ENCODE measurements at regions not wholly inside any gene's neighbourhood (a gene's known extent, or its start where the extent isn't known, plus 50 kb on each side); places are given as distances from the start of the nearest gene placed in this dataset.

DNA sequence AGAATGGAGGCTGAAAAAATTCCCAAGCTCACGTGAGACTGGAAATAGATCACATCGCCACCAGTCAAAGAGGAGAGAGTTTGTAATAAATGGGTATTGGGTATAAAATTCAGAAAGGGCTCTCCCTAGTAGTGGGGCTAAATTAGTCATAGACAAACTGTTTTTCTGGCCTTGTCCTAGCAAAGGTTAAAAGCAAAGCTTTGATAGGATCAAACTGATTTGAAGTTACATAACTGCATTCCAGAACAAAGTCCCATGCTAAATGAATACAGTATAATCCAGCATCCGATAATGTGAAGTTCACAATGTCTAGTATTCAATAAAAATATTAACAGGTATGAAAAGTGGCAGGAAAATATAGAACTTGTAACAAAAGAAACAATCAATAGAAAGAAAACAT is 149.8 kb upstream of the ATXN1 start:
- Histone ChIP-seq H3K79me2 (ENCODE audit: insufficient read depth, low read depth, low read length) (no peaks in the 10 kb centered on the region), H2AFZ (ENCODE audit: low read length) (no peak overlapping the region), H3K9me3 (ENCODE audit: low read length) (no peaks in the 10 kb centered on the region), H3K4me3 (ENCODE audit: low read depth, low read length, poor library complexity, severe bottlenecking) (no peak overlapping the region), H3K4me2 (ENCODE audit: low read length) (no peak overlapping the region), H3K36me3 (ENCODE audit: insufficient read depth, low read length) (no peaks in the 10 kb centered on the region), H3K9me2 (ENCODE audit: insufficient read depth, low read length) (no peaks in the 10 kb centered on the region), H3K4me1 (ENCODE audit: insufficient read depth, low read length, poor library complexity, severe bottlenecking) (no peaks in the 10 kb centered on the region), H3K27ac (ENCODE audit: low read depth, low read length, poor library complexity, severe bottlenecking) (no peak overlapping the region), H4K20me1 (ENCODE audit: insufficient read depth, low read length) (no peaks in the 10 kb centered on the region)
- intact Hi-C loops (cut with micrococcal nuclease; ENCODE audit: unreplicated experiment) = no loop called here
- DNase-seq (ENCODE audit: low spot score) = no peak
- ChIA-PET POLR2A (no interaction called here), CTCF (ENCODE audit: unreplicated experiment) (no interaction called here)
- no peak for TF ChIP-seq EZH2phosphoT487 (IDR thresholded peaks at IDR 0.05; ENCODE audit: borderline replicate concordance, low read depth, low read length)
- BruUV-seq (replicated peaks) = no TSS peak

DNA sequence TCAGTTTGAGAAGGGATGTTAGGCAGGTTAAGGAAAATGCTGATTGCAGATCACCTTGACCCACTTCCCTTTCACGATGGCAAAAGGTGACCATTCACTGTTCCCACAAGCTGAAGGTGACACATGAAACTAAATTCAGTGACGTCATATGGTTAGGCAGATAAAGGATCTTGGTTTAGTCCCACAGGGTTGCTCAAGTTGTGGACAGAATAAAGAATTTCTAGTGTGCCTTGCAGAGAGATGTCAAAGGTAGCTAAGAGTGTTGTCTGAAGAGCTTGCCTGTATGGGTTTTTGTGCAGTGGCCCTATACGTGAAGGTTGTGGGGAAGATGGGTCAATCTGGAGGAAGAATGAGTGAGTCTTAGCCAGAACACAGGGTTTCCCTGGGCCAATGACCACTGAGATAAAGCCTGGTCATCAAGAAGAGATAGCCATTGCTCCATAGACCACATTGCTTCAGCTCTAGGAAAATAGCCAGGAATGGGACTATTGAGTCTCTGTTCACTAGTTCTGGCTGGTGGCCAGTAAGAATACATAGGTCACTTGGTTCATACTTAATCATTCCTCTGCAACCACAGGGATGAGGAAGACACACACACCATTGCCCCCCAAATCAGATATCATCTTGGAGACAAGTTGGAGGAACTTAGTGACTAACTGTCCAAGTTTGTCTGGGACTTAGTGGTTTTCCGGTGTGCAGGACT is 148.5 kb upstream of the ATXN1 start:
- DNase-seq (ENCODE audit: low spot score) = no peak
- BruUV-seq (replicated peaks) = no TSS peak
- CTCF ChIA-PET (ENCODE audit: unreplicated experiment) = no interaction called here

DNA sequence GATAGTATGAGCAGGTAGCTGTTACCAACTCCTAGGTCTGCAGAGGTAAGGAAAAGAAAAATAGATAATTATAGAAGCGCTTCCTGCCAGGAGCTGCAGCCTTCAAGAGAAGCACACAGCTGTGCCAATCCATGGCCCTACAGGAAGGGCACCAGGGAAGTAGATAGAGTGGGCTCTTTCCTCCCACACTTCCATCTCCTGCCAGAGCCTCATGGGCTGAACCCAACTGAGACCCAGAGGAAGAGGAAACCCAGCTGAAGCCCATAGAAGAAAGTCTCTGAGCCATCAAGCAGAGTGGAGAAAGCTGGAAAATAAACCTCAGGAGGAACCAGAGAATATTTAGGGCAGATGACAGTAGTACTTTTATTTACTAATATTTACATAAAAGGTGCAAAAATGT is 146.7 kb upstream of the ATXN1 start:
- H2AFZ ChIP-seq (ENCODE audit: low read length) = no peak overlapping the region
- ChIA-PET POLR2A (no interaction called here), CTCF (ENCODE audit: unreplicated experiment) (no interaction called here)
- H3K79me2 ChIP-seq (ENCODE audit: insufficient read depth, low read depth, low read length) = no peaks in the 10 kb centered on the region
- H3K4me1 ChIP-seq (ENCODE audit: insufficient read depth, low read length, poor library complexity, severe bottlenecking) = no peaks in the 10 kb centered on the region
- no peak overlapping the region for H3K27ac ChIP-seq (ENCODE audit: low read depth, low read length, poor library complexity, severe bottlenecking)
- no TSS peak for BruUV-seq (replicated peaks)
- no peaks in the 10 kb centered on the region for H3K36me3 ChIP-seq (ENCODE audit: insufficient read depth, low read length)
- H3K4me2 ChIP-seq (ENCODE audit: low read length) = no peak overlapping the region
- H4K20me1 ChIP-seq (ENCODE audit: insufficient read depth, low read length) = no peaks in the 10 kb centered on the region
- H3K4me3 ChIP-seq (ENCODE audit: low read depth, low read length, poor library complexity, severe bottlenecking) = no peak overlapping the region
- intact Hi-C loops (cut with micrococcal nuclease; ENCODE audit: unreplicated experiment) = no loop called here
- TF ChIP-seq, protein P1, sequence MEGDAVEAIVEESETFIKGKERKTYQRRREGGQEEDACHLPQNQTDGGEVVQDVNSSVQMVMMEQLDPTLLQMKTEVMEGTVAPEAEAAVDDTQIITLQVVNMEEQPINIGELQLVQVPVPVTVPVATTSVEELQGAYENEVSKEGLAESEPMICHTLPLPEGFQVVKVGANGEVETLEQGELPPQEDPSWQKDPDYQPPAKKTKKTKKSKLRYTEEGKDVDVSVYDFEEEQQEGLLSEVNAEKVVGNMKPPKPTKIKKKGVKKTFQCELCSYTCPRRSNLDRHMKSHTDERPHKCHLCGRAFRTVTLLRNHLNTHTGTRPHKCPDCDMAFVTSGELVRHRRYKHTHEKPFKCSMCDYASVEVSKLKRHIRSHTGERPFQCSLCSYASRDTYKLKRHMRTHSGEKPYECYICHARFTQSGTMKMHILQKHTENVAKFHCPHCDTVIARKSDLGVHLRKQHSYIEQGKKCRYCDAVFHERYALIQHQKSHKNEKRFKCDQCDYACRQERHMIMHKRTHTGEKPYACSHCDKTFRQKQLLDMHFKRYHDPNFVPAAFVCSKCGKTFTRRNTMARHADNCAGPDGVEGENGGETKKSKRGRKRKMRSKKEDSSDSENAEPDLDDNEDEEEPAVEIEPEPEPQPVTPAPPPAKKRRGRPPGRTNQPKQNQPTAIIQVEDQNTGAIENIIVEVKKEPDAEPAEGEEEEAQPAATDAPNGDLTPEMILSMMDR (conservative IDR thresholded peaks at IDR 0.05; ENCODE audit: low read length) = no peak
- no peak for TF ChIP-seq EZH2phosphoT487 (IDR thresholded peaks at IDR 0.05; ENCODE audit: borderline replicate concordance, low read depth, low read length)
- no peak for DNase-seq (ENCODE audit: low spot score)
- H3K9me3 ChIP-seq (ENCODE audit: low read length) = no peaks in the 10 kb centered on the region
- no peaks in the 10 kb centered on the region for H3K9me2 ChIP-seq (ENCODE audit: insufficient read depth, low read length)

More for the DNA sequence above, 148.5 kb upstream of the ATXN1 start:
- Histone ChIP-seq H3K9me3 (ENCODE audit: low read length) (no peaks in the 10 kb centered on the region), H3K79me2 (ENCODE audit: insufficient read depth, low read depth, low read length) (no peaks in the 10 kb centered on the region), H4K20me1 (ENCODE audit: insufficient read depth, low read length) (no peaks in the 10 kb centered on the region), H2AFZ (ENCODE audit: low read length) (no peak overlapping the region), H3K9me2 (ENCODE audit: insufficient read depth, low read length) (no peaks in the 10 kb centered on the region), H3K27ac (ENCODE audit: low read depth, low read length, poor library complexity, severe bottlenecking) (no peak overlapping the region), H3K36me3 (ENCODE audit: insufficient read depth, low read length) (no peaks in the 10 kb centered on the region), H3K4me3 (ENCODE audit: low read depth, low read length, poor library complexity, severe bottlenecking) (no peak overlapping the region), H3K4me1 (ENCODE audit: insufficient read depth, low read length, poor library complexity, severe bottlenecking) (no peaks in the 10 kb centered on the region), H3K4me2 (ENCODE audit: low read length) (no peak overlapping the region)
- TF ChIP-seq, protein P1 (conservative IDR thresholded peaks at IDR 0.05; ENCODE audit: low read length) = no peak
- TF ChIP-seq EZH2phosphoT487 (IDR thresholded peaks at IDR 0.05; ENCODE audit: borderline replicate concordance, low read depth, low read length) = no peak
- intact Hi-C loops (cut with micrococcal nuclease; ENCODE audit: unreplicated experiment) = no loop called here
- POLR2A ChIA-PET = interaction anchor here (0.5 kb wide), 1 partner anchor 219 kb away, joined by 3 read pairs; no protein-coding TSS in a partner anchor
